Cardiac septum (tissue), 1 donor: ENCODE measurements at regions not wholly inside any gene's neighbourhood (a gene's known extent, or its start where the extent isn't known, plus 50 kb on each side); places are given as distances from the start of the nearest gene placed in this dataset.

Experiments used
- DNase-seq: peaks from one replicate; pipeline ENCODE4 v3.0.0-alpha.2; 2020; ENCODE audit warnings: low spot score
- intact Hi-C: fragments of 100-400 bp; cut with DNase I; formaldehyde crosslinking; loops from one replicate; pipeline ENCODE4 v1.14.0; 2022
- donor health status: DM: no; HTN: no; CAD: no.

DNA sequence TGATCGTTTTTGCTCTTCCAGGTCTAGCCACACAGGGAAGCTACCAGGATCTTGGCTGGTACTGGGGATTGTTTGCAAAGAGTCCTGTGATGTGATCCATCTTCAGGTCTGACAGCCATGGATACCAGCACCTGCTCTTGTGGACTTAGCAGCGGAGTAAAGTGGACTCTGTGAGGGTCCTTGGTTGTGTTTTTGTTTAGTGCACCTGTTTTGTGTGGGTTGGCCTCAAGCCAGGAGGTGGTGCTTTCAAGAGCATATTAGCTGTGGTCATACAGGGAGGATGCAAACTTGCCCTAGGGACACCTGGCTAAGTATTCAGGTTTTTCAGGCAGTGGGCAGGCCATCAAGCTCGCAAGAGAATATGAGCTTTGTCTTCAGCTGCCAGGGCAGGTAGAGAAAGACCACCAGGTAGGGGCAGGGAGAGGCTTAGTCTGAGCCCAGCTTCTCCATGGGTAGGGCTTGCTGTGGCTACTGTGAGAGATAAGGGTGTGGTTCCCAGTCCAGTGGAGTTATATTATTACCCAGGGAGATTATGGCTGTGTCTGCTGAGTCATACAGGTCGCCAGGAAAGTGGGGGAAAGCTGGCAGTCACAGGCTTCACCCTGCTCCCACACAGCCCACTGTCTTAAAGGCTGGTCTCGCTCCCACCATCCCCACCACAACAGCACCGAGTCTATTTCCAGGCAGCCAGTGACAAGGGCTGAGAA is 293.7 kb downstream of the PCDH18 start:
- intact Hi-C loops, result no loop called here
- DNase-seq, result no peak

DNA sequence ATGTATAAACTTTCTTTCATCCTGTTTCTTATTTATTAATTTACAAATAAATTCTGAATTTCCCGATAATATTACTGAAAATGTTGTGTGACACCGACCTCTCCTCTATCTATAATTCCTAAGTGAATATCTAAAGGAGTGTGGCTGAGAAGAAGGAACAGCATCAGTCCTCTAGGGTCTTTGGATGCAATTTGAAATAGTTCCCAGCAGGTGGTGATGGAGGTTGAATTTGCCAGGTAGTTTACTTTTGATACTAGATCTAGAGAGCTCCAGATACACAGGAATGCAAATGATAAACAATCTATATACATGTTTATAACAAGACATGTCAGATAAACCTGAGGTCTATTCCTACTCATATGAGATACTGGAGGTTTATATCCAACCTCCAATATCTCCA is 305.4 kb downstream of the PCDH18 start:
- intact Hi-C loops, result no loop called here
- no peak for DNase-seq

DNA sequence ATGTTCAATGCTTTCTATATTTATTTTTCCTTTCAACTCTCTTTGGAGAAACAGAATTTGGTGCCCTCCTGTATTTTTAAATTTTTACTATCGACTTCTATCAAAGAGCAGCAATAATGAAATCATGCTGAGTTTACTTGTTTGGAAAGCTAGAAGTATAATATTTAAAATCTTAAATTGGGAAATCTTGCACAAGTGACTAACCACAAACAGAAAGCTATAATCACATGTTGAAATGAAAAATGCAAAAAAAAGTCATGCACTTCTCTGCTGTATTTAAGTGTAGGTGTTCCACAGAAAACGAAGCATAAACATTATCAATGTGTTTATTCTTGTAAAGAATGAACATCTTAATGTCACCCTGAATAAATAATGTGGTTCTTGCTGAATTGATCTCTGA is 306.1 kb downstream of the PCDH18 start:
- DNase-seq, result no peak
- intact Hi-C loops, result no loop called here

DNA sequence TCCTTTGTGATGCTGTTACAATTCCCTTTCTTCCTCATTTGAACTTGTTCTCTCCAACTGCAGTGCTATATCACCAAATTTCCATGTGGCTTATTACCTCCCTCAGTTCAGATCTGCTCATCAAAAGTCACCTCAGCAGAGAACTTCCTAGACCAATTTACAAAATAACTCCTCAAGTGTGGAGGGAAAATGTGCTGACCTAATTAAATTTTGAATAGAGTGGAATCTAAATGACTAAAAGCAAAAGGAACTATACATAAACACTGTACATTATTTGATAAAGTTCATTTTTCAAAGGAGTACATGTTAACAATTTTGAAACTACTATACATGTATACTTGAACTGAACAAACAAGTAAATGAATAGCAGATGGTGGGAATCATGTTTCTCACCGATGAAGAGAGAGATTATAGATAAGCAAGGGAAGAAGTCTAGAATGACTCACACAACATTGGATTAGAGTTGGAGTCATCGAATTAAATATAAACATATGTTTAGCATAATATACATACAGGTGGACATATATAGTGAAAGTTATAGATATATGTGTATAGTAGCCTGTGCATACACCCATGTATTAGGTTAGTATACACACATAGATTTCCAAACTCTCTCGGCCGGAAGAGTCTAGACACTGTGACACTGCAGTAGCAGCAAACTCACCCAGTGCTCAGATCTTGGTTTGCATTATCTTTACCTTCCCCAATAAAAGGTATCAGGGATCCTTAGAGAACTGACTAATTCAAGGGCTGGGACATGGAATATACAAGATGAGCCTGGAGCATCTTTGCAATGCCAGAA is 318.7 kb downstream of the PCDH18 start:
- no peak for DNase-seq
- intact Hi-C loops, result no loop called here

DNA sequence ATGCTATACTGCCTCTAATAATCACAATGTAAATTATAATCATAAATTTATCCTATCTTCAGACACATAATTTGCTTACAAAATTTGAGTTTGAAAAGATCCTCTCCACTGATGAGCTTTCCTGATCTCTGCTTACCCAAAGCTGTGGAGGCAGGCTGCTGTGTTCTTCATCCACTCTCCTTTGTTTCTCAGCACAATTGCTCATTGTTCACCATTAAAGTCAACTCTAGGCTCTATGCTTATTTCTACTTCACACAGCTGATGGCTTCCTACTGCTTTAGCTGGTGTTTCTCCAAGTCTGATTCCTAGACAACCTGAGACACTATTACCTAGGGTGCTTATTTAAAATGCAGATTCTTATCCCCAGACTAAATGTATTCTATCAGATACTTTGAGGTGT is 319.7 kb downstream of the PCDH18 start:
- no peak for DNase-seq
- intact Hi-C loops, result no loop called here

DNA sequence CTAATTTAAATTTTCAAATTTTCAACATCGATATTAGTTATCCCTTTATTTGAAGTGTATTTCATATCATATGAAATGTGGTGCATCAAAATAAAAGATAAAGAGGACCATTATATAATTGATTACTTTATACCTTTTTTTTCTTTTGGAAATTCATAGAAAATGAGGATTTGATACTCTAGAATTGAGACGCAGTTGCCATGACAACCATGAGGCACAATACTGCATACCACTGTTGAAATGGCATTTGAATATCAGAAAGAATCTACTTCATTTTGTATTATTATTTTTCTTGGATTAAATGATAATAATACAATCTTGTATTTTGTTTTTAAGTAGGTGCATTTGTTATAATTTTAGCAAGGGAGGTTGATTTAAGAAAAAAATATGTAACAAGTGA is 323.1 kb downstream of the PCDH18 start:
- intact Hi-C loops, result no loop called here
- DNase-seq, result no peak

DNA sequence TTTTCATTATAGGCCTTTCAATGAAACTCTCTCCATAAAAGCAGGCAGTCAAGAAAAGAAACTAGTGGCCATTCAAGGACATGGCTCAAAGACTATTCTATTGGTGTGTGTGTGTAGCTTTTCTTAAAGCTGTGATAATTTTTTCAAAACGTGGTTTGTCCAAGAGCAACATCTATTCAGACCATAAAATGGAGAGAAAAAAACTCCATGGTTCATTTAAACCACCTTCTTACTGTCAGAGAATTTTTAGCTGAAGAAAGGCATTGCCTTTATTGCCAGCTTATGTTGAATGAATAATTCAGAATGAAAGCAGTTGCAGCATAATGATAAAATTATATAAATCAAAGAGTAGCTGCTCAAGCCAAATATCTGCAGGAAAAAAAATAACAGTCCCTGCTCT is 325.5 kb downstream of the PCDH18 start:
- no peak for DNase-seq
- intact Hi-C loops, result no loop called here

DNA sequence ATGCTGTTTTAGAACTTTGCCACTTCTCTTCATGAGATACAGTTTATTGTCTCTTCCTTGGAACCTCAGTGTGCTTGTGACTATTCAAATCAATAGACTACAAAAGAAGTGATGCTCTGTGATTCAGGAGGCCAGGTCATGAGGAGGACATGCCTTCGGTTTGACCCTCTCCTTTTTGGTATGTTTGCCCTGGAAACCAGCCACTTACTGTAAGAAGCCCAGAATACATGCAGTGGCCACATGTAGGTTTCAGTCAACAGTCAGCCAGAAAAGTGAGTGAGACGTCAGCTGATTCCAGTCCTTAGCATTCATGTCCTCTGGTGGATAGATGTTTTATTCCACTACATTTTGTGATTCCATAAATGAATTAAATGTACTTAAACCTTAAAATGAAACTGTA is 328.7 kb downstream of the PCDH18 start:
- no peak for DNase-seq
- intact Hi-C loops, result no loop called here

DNA sequence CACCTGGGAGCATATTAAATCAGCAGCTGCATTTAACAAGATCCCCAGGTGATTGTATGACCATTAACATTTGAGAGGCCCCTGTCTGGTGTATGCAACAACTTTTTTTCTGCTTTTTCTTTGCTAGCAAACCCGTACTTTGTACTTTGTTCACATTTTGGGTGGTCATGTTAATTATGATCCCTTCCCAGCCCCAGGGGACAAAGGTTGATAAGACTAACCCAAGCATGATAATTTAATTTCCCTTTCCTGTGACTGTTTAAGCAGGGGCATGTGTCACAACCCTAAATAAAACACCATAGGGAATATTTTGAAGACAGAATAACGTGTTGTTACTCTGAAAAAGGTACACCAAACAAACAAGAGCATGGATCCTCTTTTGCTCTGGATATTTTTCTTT is 332.0 kb downstream of the PCDH18 start:
- intact Hi-C loops, result no loop called here
- no peak for DNase-seq

DNA sequence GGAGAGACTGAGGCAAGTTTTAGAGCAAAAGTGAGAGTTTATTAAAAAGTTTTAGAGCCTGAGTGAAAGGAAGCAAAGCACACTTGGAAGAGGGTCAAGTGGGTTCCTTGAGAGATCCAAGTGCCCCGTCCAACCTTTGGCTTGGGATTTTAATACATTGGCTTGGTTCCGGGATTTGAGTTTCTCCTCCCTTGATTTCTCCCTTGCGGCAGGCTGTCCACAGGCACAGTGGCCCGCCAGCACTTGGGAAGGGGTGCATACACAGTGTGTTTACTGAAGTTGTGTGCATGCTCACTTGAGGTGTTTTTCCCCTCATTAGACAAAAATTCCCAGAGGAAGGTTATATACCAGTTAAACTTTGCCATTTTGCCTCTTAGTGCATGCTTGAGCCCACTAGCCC is 333.5 kb downstream of the PCDH18 start:
- intact Hi-C loops, result no loop called here
- DNase-seq, result peak; percentile 51

DNA sequence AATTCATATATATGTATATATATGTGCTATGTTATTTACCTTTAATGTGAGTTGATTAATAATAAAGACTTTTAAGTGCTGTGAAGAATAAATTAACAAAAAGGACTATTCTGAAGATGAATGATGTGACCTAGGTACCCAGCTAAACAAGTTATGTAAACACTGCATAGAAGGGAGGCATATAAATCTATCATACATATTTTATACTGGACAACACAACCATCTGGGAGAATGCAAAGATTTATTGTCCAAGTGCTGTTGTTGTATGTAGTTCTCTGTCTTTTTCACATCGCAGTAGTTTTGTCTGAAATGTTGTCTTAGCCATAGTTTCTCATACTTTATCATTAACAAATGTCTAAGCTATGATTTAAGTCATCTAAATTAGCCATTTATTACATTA is 337.6 kb downstream of the PCDH18 start:
- DNase-seq, result no peak
- intact Hi-C loops, result no loop called here

DNA sequence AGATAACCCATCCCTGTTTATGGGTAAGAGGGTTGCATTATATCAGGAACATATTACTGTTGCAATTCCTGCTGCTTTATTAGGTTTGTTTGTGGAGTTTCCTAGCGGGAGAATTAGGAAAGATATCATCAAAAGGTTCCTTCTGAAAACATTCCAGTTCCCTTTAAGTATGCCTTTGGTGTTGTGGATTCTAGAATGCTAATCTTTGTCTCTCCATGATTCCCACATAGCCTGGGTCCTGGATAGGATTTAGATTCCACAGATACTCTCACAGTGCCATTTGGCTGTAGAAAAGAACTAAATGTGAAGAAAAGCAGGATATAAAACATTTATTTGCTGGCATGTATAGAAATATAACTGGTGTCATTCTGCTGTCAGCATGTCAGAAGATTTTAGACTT is 338.7 kb downstream of the PCDH18 start:
- no peak for DNase-seq
- intact Hi-C loops, result no loop called here

DNA sequence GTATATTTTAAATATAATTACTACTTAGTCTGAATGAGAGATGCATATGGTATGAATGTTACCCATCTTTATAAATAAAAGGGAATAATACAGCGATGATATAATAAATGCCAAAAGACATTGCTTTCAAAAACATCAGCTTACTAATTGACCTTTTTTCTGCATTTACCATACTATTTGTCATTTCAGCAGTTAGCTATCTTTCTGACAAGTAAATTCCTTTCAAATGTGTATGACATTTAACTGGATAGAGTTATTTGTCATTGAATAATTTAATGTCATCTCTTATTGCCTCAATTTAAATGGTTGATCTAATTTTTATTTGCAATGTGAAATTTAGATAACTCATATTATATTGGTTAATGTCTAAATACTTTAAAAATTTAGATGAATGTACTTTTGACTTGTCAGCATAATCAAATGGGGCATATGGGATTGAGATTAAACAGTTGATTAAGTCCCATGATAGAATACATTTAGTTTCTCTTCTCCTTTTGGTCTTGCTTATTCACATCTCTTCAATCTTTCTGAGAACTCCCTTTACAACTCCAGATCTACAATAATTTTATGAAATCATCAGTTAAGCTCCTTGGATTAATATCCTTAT is 350.9 kb downstream of the PCDH18 start:
- intact Hi-C loops, result no loop called here
- no peak for DNase-seq

DNA sequence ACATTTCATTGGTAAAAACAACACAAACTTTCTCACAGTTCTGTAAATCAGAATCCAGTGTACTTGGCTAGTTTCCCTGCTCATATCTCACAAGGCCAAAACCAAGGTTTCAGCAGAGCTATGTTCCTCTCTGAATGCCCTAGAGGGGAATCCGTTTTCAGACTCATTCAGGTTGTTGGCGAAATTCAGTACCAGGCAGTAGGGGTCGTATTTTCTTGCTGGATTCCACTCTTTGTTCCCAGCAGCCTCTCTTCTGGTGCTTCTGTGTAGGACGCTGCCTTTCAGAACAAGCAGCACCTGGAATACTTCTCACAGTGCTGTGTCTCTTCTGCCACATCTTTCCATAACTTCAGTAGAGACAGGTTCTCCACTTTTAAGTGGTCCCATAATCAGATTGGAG is 351.9 kb downstream of the PCDH18 start:
- no peak for DNase-seq
- intact Hi-C loops, result no loop called here

DNA sequence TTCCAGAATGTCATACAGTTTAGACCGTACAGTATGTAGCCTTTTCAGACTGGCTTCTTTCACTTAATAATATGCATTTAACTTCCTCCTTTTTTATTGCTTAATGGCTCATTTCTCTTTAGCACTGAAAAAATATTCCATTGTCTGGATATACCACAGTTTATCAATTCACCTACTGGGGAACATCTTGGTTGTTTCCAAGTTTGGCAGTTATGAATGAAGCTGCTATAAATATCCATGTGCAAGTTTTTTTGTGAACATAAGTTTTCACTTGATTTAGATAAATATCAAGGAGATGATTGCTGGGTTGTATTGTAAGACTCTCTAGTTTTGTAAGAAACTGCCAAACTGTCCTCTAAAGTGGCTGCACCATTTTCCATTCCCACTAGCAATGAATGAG is 375.5 kb downstream of the PCDH18 start:
- intact Hi-C loops, result no loop called here

DNA sequence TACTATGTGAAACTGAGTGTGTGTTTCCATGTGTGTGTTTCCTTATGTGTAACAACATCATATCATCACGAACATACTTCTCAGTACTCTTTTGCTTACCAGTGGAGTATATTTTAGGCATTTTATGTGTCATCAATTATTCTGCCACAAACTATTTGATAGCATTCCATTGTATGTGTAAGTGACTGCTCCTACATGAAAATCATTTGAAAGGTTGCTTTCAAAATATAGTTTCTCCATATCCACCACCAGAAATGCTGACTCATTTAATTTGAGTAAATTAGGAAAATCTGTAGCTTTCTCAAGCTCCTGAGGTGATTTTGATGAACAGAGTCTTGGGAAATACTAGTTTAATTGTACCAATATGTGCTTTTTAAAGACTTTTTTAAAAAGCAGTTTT is 376.2 kb downstream of the PCDH18 start:
- DNase-seq, result no peak
- intact Hi-C loops, result no loop called here

More for the DNA sequence above, 375.5 kb downstream of the PCDH18 start:
- no peak for DNase-seq

DNA sequence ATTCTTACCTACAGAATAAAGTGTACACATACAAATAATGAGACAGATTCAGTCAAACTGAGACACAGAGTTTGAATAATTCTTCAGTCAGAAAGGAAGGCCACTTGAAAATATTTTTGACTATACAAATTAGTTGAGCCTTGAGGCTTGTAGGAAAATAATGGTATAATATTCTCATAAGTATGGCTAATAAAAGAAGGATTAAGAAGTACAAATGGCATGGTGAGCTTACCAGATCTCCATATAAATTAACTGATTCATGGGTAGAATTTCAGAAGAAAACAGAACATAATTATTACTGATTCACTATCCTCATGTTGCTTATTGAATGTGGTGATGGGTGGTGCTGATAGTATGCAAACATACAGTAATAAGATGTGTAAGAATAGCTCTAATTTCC is 401.1 kb downstream of the PCDH18 start:
- intact Hi-C loops, result no loop called here
- DNase-seq, result no peak

DNA sequence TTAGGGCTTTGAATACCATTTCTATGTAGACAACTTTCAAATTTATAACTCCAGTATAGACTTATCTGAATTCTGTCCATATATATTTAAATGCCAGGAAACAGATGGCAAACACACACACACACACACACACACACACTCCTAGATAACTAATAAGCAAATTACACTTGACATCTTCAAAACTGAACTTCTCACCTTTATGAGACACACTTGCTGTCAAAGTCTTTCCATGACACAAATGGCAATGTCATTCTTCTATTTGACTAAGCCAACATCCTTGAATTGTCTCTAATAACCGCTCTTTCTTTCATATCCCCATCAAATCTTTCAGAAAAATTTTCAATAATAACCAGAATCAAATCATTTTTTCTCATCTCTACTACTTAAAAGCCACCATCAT is 402.4 kb downstream of the PCDH18 start:
- intact Hi-C loops, result loop anchor here (10.0 kb wide), 2 partner anchors 395 to 725 kb away; no protein-coding TSS in a partner anchor
- DNase-seq, result no peak

DNA sequence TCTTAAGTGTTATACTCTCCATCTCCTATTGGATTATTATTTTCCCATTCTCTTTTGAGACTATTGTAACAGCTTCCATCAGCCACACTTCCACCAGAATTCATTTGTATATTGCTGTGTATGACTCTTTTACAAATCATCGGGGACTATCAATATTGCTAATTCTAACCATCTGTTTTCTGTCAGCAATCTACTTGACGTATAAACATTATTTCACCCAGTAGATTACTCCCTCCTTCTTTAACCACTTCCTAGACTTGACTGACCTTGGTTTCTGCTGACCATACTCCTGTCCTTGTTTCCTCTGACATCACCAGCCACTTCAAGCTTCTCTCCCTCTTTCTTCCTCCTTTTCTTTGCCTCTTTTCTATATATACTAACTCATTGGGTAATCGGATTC is 402.9 kb downstream of the PCDH18 start:
- DNase-seq, result no peak
- intact Hi-C loops, result loop anchor here (10.0 kb wide), 2 partner anchors 395 to 725 kb away; no protein-coding TSS in a partner anchor

DNA sequence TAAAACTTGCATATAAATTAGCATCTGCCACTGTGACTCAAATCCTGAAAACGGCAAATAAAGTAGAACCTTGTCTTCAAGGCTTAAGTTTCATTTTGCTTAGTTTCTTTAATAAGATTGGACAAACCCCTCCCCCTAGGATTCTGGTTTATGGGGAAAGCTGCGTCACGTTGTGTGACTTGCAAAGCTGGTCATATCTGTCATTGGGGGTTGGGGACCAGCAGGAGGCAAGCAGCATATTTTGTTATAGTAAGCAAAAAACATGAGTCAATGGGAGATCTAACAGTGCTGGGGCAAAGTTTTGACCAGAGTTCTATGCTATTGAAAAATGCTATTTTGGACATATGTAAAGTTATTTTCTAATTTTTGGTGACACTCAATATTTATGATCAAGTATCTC is 407.3 kb downstream of the PCDH18 start:
- no peak for DNase-seq

More for the DNA sequence above, 407.3 kb downstream of the PCDH18 start:
- intact Hi-C loops, result loop anchor here (10.0 kb wide), 2 partner anchors 400 to 730 kb away; no protein-coding TSS in a partner anchor
